Colonic mucosa (tissue), 4 donors: ENCODE measurements at regions not wholly inside any gene's neighbourhood (a gene's known extent, or its start where the extent isn't known, plus 50 kb on each side); places are given as distances from the start of the nearest gene placed in this dataset.

Experiments used
- DNase-seq: peaks from one replicate; pipeline ENCODE4 v3.0.0-alpha.2; 2020
- H3K27ac ChIP-seq: fragments of 200-600 bp; one replicate; pipeline ENCODE4 v1.8.0; 2021
- H3K27me3 ChIP-seq: fragments of 200-600 bp; one replicate; pipeline ENCODE4 v1.8.0; 2021
- H3K36me3 ChIP-seq: fragments of 200-600 bp; one replicate; pipeline ENCODE4 v1.8.0; 2021
- H3K4me1 ChIP-seq: fragments of 200-600 bp; one replicate; pipeline ENCODE4 v1.8.0; 2021; ENCODE audit warnings: mild to moderate bottlenecking
- H3K4me3 ChIP-seq: fragments of 200-600 bp; one replicate; pipeline ENCODE4 v1.8.0; 2021
- H3K9ac ChIP-seq, 2 donors: one replicate each; pipeline ENCODE4 v1.7.0; 2013; ENCODE audit warnings: control low read depth in 2 of 2, low read depth in 2 of 2, low read length in 2 of 2
- H3K9me3 ChIP-seq: fragments of 200-600 bp; one replicate; pipeline ENCODE4 v1.8.0; 2021
- intact Hi-C: fragments of 100-400 bp; cut with DNase I; formaldehyde crosslinking; loops from one replicate; pipeline ENCODE4 v1.14.1; 2022
- TF ChIP-seq, protein P1 (sequence below): fragments of 200-600 bp; IDR thresholded peaks from one replicate; pipeline ENCODE4 v1.8.0; 2022; ENCODE audit warnings: antibody characterized with exemption, mild to moderate bottlenecking
- donor health status: healthy.
- donor health status: DM: no; HTN: no; CAD: no.
- donor health status: DM: no; HTN: no; CAD: no.

DNA sequence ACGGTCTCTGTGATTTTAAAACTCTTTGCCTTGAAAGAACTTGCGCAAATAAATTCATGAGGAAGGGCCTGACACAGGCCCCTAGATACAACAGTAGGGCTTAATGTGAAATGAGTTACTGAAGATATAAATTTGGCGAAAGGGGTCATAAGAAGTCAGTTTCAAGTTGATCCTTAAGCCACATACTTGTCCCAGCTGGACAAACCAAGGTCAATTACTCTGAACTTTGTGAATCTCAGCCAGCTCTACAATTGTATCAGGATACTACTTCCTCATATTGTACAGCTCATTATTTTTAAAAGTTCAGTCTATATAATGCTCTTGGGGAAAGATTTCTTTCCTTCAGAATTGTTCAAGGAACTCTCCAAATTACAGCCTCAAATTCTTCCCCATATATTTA is 432.8 kb downstream of the METTL4 start:
- TF ChIP-seq, protein P1, sequence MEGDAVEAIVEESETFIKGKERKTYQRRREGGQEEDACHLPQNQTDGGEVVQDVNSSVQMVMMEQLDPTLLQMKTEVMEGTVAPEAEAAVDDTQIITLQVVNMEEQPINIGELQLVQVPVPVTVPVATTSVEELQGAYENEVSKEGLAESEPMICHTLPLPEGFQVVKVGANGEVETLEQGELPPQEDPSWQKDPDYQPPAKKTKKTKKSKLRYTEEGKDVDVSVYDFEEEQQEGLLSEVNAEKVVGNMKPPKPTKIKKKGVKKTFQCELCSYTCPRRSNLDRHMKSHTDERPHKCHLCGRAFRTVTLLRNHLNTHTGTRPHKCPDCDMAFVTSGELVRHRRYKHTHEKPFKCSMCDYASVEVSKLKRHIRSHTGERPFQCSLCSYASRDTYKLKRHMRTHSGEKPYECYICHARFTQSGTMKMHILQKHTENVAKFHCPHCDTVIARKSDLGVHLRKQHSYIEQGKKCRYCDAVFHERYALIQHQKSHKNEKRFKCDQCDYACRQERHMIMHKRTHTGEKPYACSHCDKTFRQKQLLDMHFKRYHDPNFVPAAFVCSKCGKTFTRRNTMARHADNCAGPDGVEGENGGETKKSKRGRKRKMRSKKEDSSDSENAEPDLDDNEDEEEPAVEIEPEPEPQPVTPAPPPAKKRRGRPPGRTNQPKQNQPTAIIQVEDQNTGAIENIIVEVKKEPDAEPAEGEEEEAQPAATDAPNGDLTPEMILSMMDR: no peak
- DNase-seq: no peak
- intact Hi-C loops: no loop called here
- no peak overlapping the region for H3K9ac ChIP-seq
- H3K27ac ChIP-seq: no peak overlapping the region
- no peak overlapping the region for H3K4me3 ChIP-seq
- H3K27me3 ChIP-seq: no peaks in the 10 kb centered on the region
- H3K9me3 ChIP-seq: no peaks in the 10 kb centered on the region
- no peaks in the 10 kb centered on the region for H3K36me3 ChIP-seq
- no peaks in the 10 kb centered on the region for H3K4me1 ChIP-seq

DNA sequence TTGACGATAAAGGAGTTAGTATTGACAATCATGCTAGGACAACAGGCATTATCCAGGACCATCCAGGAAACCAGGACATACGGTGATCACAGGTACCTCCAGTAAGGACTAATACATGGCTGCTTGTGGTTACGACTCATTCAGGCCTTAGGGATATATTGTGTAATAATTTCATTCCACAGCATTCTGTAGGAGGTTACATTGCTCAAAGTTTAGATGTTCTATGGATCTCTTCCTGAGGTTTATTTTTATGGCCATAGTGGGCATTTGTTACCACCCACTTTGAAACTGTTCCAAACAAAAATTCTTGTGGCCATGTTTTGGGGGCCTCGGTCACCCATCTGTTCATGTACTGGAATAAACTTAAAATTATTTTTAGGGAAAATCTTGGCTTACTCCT is 431.6 kb downstream of the METTL4 start:
- Histone ChIP-seq H3K9me3 (no peaks in the 10 kb centered on the region), H3K4me3 (no peak overlapping the region), H3K27ac (no peak overlapping the region), H3K4me1 (no peaks in the 10 kb centered on the region), H3K9ac (no peak overlapping the region), H3K36me3 (no peaks in the 10 kb centered on the region), H3K27me3 (no peaks in the 10 kb centered on the region)
- TF ChIP-seq, protein P1: no peak
- intact Hi-C loops: loop anchor here (10.0 kb wide), 1 partner anchor 65 kb away; no protein-coding TSS in a partner anchor
- DNase-seq: no peak

GRCh38 chr18:2143636-2144035 is 427.7 kb downstream of the METTL4 start:
- Histone ChIP-seq H3K4me3 (no peak overlapping the region), H3K9ac (no peak overlapping the region), H3K27me3 (no peaks in the 10 kb centered on the region), H3K4me1 (no peaks in the 10 kb centered on the region), H3K9me3 (no peaks in the 10 kb centered on the region), H3K27ac (no peak overlapping the region), H3K36me3 (no peaks in the 10 kb centered on the region)
- no peak for DNase-seq
- TF ChIP-seq, protein P1: no peak
- intact Hi-C loops: loop anchor here (10.0 kb wide), 1 partner anchor 61 kb away; no protein-coding TSS in a partner anchor

DNA sequence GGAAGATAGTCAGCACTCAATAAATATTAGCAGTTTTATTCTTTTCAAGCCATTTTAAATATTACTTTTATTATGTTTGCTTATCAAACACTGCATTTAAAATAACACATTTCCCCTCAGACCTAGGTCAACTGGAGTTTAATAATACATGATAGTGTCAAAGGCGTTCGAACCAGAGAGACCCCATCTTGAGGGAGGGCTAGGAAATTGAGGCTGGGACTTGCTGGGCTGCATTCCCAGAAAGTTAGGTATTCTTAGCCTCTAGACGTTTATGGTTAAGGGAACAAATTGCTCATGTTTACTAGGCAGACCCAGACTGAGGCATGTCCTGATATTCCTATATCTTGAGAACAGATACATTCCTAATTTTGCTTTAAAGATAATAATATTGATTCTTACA is 426.5 kb downstream of the METTL4 start:
- no peaks in the 10 kb centered on the region for H3K9me3 ChIP-seq
- H3K36me3 ChIP-seq: no peaks in the 10 kb centered on the region
- no peaks in the 10 kb centered on the region for H3K4me1 ChIP-seq
- no peak overlapping the region for H3K4me3 ChIP-seq
- H3K27me3 ChIP-seq: no peaks in the 10 kb centered on the region
- no peak for DNase-seq
- TF ChIP-seq, protein P1: no peak
- H3K9ac ChIP-seq: no peak overlapping the region
- H3K27ac ChIP-seq: no peak overlapping the region
- intact Hi-C loops: loop anchor here (10.0 kb wide), 1 partner anchor 60 kb away; no protein-coding TSS in a partner anchor

GRCh38 chr18:2146092-2146491 is 425.2 kb downstream of the METTL4 start:
- intact Hi-C loops: loop anchor here (10.0 kb wide), 1 partner anchor 59 kb away; no protein-coding TSS in a partner anchor
- DNase-seq: no peak
- Histone ChIP-seq H3K9ac (no peak overlapping the region), H3K9me3 (no peaks in the 10 kb centered on the region), H3K4me3 (no peak overlapping the region), H3K4me1 (no peaks in the 10 kb centered on the region), H3K27ac (no peak overlapping the region), H3K27me3 (no peaks in the 10 kb centered on the region), H3K36me3 (no peaks in the 10 kb centered on the region)
- TF ChIP-seq, protein P1: no peak
